HFFc6 (cell line): ENCODE measurements at regions not wholly inside any gene's neighbourhood (a gene's known extent, or its start where the extent isn't known, plus 50 kb on each side); places are given as distances from the start of the nearest gene placed in this dataset.

Experiments used
- DNase-seq: peaks from one replicate; pipeline ENCODE4 v3.0.0-alpha.2; 2018
- H3K27ac Mint-ChIP-seq: 2 replicates; pipeline ENCODE4 v1.8.0; 2020; ENCODE audit warnings: mild to moderate bottlenecking, mixed read lengths
- H3K27me3 Mint-ChIP-seq: 2 replicates; pipeline ENCODE4 v1.8.0; 2021; ENCODE audit warnings: mild to moderate bottlenecking, moderate library complexity, mixed read lengths; ENCODE audit not compliant: insufficient read depth
- H3K36me3 Mint-ChIP-seq: 2 replicates; pipeline ENCODE4 v1.8.0; 2021; ENCODE audit warnings: low read depth, mixed read lengths
- H3K4me1 Mint-ChIP-seq: 2 replicates; pipeline ENCODE4 v1.8.0; 2020; ENCODE audit warnings: low read depth, mixed read lengths
- H3K4me3 Mint-ChIP-seq: 2 replicates; pipeline ENCODE4 v1.8.0; 2020; ENCODE audit warnings: mild to moderate bottlenecking, moderate library complexity, mixed read lengths
- H3K9me3 Mint-ChIP-seq: 2 replicates; pipeline ENCODE4 v1.8.0; 2020; ENCODE audit warnings: mild to moderate bottlenecking, mixed read lengths
- CTCF ChIP-seq: fragments of 200-600 bp; sonication (generic); IDR thresholded peaks from 2 replicates; pipeline ENCODE4 v1.5.0; 2021; ENCODE audit warnings: antibody characterized with exemption, mild to moderate bottlenecking

GRCh38 chr12:67173258-67173657 is 95.9 kb upstream of the CAND1 start:
- DNase-seq, result no peak
- TF ChIP-seq CTCF, result no peak
- no peaks in the 10 kb centered on the region for H3K27me3 Mint-ChIP-seq
- no peaks in the 10 kb centered on the region for H3K4me1 Mint-ChIP-seq
- H3K27ac Mint-ChIP-seq, result no peak overlapping the region
- H3K4me3 Mint-ChIP-seq, result no peak overlapping the region
- H3K36me3 Mint-ChIP-seq, result no peaks in the 10 kb centered on the region; the same call in 1 of the 2 replicates
- peaks cover 18% of the 10 kb centered on the region for H3K9me3 Mint-ChIP-seq

- Mint-ChIP-seq H3K36me3 (no peaks in the 10 kb centered on the region), H3K27me3 (no peaks in the 10 kb centered on the region), H3K4me3 (no peak overlapping the region), H3K27ac (no peak overlapping the region), H3K9me3 (peaks cover 6% of the 10 kb centered on the region; the same call in 1 of the 2 replicates), H3K4me1 (no peaks in the 10 kb centered on the region)
- no peak for TF ChIP-seq CTCF
- DNase-seq, result no peak
These were observed 86.6 kb upstream of the CAND1 start for GRCh38 chr12:67182551-67182950.

- DNase-seq, result no peak
- no peaks in the 10 kb centered on the region for H3K4me1 Mint-ChIP-seq
- TF ChIP-seq CTCF, result no peak
- H3K9me3 Mint-ChIP-seq, result peaks cover 8% of the 10 kb centered on the region
- H3K27ac Mint-ChIP-seq, result no peak overlapping the region
- H3K27me3 Mint-ChIP-seq, result no peaks in the 10 kb centered on the region
- no peaks in the 10 kb centered on the region for H3K36me3 Mint-ChIP-seq
- no peak overlapping the region for H3K4me3 Mint-ChIP-seq
These were observed 75.5 kb upstream of the CAND1 start for GRCh38 chr12:67193704-67194103.

- Mint-ChIP-seq H3K4me1 (no peaks in the 10 kb centered on the region), H3K36me3 (no peaks in the 10 kb centered on the region), H3K27me3 (no peaks in the 10 kb centered on the region), H3K27ac (no peak overlapping the region), H3K4me3 (no peak overlapping the region), H3K9me3 (peaks cover 6% of the 10 kb centered on the region)
- no peak for DNase-seq
- no peak for TF ChIP-seq CTCF
These were observed 68.8 kb upstream of the CAND1 start for GRCh38 chr12:67200386-67200785.

- no peak for TF ChIP-seq CTCF
- Mint-ChIP-seq H3K9me3 (no peaks in the 10 kb centered on the region), H3K36me3 (no peaks in the 10 kb centered on the region), H3K27ac (no peak overlapping the region), H3K4me3 (no peak overlapping the region), H3K27me3 (no peaks in the 10 kb centered on the region), H3K4me1 (no peaks in the 10 kb centered on the region)
- no peak for DNase-seq
These were observed 67.0 kb upstream of the CAND1 start for GRCh38 chr12:67202011-67202677.

GRCh38 chr12:67202678-67203012 is 66.5 kb upstream of the CAND1 start:
- H3K27ac Mint-ChIP-seq, result no peak overlapping the region
- H3K27me3 Mint-ChIP-seq, result no peaks in the 10 kb centered on the region
- H3K36me3 Mint-ChIP-seq, result no peaks in the 10 kb centered on the region
- TF ChIP-seq CTCF, result no peak
- H3K9me3 Mint-ChIP-seq, result no peaks in the 10 kb centered on the region
- no peak for DNase-seq
- no peaks in the 10 kb centered on the region for H3K4me1 Mint-ChIP-seq
- no peak overlapping the region for H3K4me3 Mint-ChIP-seq
